H9 (cell line): ENCODE measurements at regions not wholly inside any gene's neighbourhood (a gene's known extent, or its start where the extent isn't known, plus 50 kb on each side); places are given as distances from the start of the nearest gene placed in this dataset.

Experiments
- DNase-seq: peaks from one replicate; pipeline ENCODE4 v3.0.0-alpha.2; 2017
- H2AFZ ChIP-seq: one replicate; pipeline ENCODE4 v1.6.1; 2013; ENCODE audit warnings: mild to moderate bottlenecking, low read length, control low read depth, moderate library complexity
- H2AK5ac ChIP-seq: 2 replicates; pipeline ENCODE4 v1.6.1; 2013; ENCODE audit warnings: low read length, control low read depth, mixed read lengths; ENCODE audit not compliant: insufficient read length
- H2BK120ac ChIP-seq: one replicate; pipeline ENCODE4 v1.6.1; 2013; ENCODE audit warnings: low read depth, mild to moderate bottlenecking, low read length, control low read depth, inconsistent platforms; ENCODE audit not compliant: poor library complexity, severe bottlenecking
- H2BK12ac ChIP-seq: 2 replicates; pipeline ENCODE4 v1.6.1; 2013; ENCODE audit warnings: low read length, control low read depth, mixed read lengths, low read depth; ENCODE audit not compliant: insufficient read length
- H2BK15ac ChIP-seq: 2 replicates; pipeline ENCODE4 v1.6.1; 2013; ENCODE audit warnings: low read depth, low read length, control low read depth
- H2BK20ac ChIP-seq: one replicate; pipeline ENCODE4 v1.6.1; 2013; ENCODE audit warnings: low read depth, mild to moderate bottlenecking, low read length, control low read depth, inconsistent platforms; ENCODE audit not compliant: poor library complexity, severe bottlenecking
- H2BK5ac ChIP-seq: 2 replicates; pipeline ENCODE4 v1.6.1; 2013; ENCODE audit warnings: low read length, control low read depth, mixed read lengths; ENCODE audit not compliant: insufficient read length
- H3K14ac ChIP-seq: 2 replicates; pipeline ENCODE4 v1.6.1; 2013; ENCODE audit warnings: low read length, control low read depth; ENCODE audit not compliant: insufficient read depth
- H3K18ac ChIP-seq: 2 replicates; pipeline ENCODE4 v1.6.1; 2013; ENCODE audit warnings: low read depth, mild to moderate bottlenecking, mixed read lengths, low read length, control low read depth; ENCODE audit not compliant: insufficient read length
- H3K23ac ChIP-seq: 2 replicates; pipeline ENCODE4 v1.6.1; 2013; ENCODE audit warnings: low read length, control low read depth, mixed read lengths, low read depth; ENCODE audit not compliant: insufficient read length
- H3K23me2 ChIP-seq: 2 replicates; pipeline ENCODE4 v1.6.1; 2013; ENCODE audit warnings: low read depth, mild to moderate bottlenecking, mixed read lengths, low read length, control low read depth; ENCODE audit not compliant: insufficient read length, poor library complexity, severe bottlenecking
- H3K27ac ChIP-seq: 2 replicates; pipeline ENCODE4 v1.5.1; 2013; ENCODE audit warnings: low read length, control low read depth, mixed read lengths, low read depth; ENCODE audit not compliant: insufficient read length
- H3K27me3 ChIP-seq: 2 replicates; pipeline ENCODE4 v1.6.1; 2013; ENCODE audit warnings: low read length, control low read depth, inconsistent platforms; ENCODE audit not compliant: insufficient read depth
- H3K4ac ChIP-seq: 2 replicates; pipeline ENCODE4 v1.6.1; 2013; ENCODE audit warnings: low read depth, mild to moderate bottlenecking, control low read depth, inconsistent platforms, low read length, moderate library complexity
- H3K4me1 ChIP-seq: 2 replicates; pipeline ENCODE4 v1.6.1; 2013; ENCODE audit warnings: low read length, control low read depth, inconsistent platforms; ENCODE audit not compliant: insufficient read depth
- H3K4me2 ChIP-seq: 2 replicates; pipeline ENCODE4 v1.6.1; 2013; ENCODE audit warnings: low read length, control low read depth, mixed read lengths; ENCODE audit not compliant: insufficient read length, insufficient read depth
- H3K56ac ChIP-seq: 2 replicates; pipeline ENCODE4 v1.6.1; 2013; ENCODE audit warnings: low read depth, mild to moderate bottlenecking, mixed read lengths, low read length, control low read depth; ENCODE audit not compliant: insufficient read length
- H3K79me1 ChIP-seq: 2 replicates; pipeline ENCODE4 v1.6.1; 2013; ENCODE audit warnings: low read depth, mild to moderate bottlenecking, moderate library complexity, low read length, control low read depth, inconsistent platforms; ENCODE audit not compliant: insufficient read depth, poor library complexity, severe bottlenecking
- H3K79me2 ChIP-seq: 2 replicates; pipeline ENCODE4 v1.6.1; 2013; ENCODE audit warnings: low read length, control low read depth, inconsistent platforms; ENCODE audit not compliant: insufficient read depth
- H3K9ac ChIP-seq: 2 replicates; pipeline ENCODE4 v1.6.1; 2013; ENCODE audit warnings: low read length, control low read depth, mixed read lengths; ENCODE audit not compliant: insufficient read length; ENCODE audit errors: extremely low read depth
- H3K9me3 ChIP-seq: one replicate; pipeline ENCODE4 v1.6.1; 2013; ENCODE audit warnings: low read depth, low read length, inconsistent platforms; ENCODE audit not compliant: control insufficient read depth
- H3T11ph ChIP-seq: one replicate; pipeline ENCODE4 v1.6.1; 2013; ENCODE audit warnings: mild to moderate bottlenecking, low read length, control low read depth, inconsistent platforms
- H4K20me1 ChIP-seq: one replicate; pipeline ENCODE4 v1.6.1; 2013; ENCODE audit not compliant: control insufficient read depth, insufficient read length, insufficient read depth
- H4K5ac ChIP-seq: 2 replicates; pipeline ENCODE4 v1.6.1; 2013; ENCODE audit warnings: low read depth, mild to moderate bottlenecking, mixed read lengths, low read length, control low read depth; ENCODE audit not compliant: insufficient read length
- H4K8ac ChIP-seq: replicated peaks from 2 replicates; pipeline ENCODE4 v1.6.1; 2013; ENCODE audit warnings: low read length, control low read depth, mixed read lengths, low read depth; ENCODE audit not compliant: insufficient read length
- H4K91ac ChIP-seq: 2 replicates; pipeline ENCODE4 v1.6.1; 2013; ENCODE audit warnings: low read depth, mild to moderate bottlenecking, moderate library complexity, mixed read lengths, low read length, control low read depth; ENCODE audit not compliant: insufficient read length
- H3K27ac Mint-ChIP-seq, 3 experiments: 2 replicates in 2 of 3; 3 replicates in 1 of 3; pipeline ENCODE4 v1.8.0; 2020 to 2021; ENCODE audit warnings: mixed read lengths in 3 of 3, mild to moderate bottlenecking in 1 of 3, moderate library complexity in 1 of 3
- H3K27me3 Mint-ChIP-seq: 2 replicates; pipeline ENCODE4 v1.8.0; 2021; ENCODE audit warnings: low read depth, mild to moderate bottlenecking, moderate library complexity, mixed read lengths
- H3K36me3 Mint-ChIP-seq, 3 experiments: 2 replicates in 2 of 3; 3 replicates in 1 of 3; pipeline ENCODE4 v1.8.0; 2020 to 2021; ENCODE audit warnings: low read depth in 3 of 3, mixed read lengths in 3 of 3; ENCODE audit not compliant: insufficient read depth in 1 of 3
- H3K4me1 Mint-ChIP-seq, 2 experiments: 2 replicates each; pipeline ENCODE4 v1.8.0; 2020; ENCODE audit warnings: mixed read lengths in 2 of 2
- H3K4me3 Mint-ChIP-seq, 2 experiments: 2 replicates in 1 of 2; 3 replicates in 1 of 2; pipeline ENCODE4 v1.8.0; 2020 to 2021; ENCODE audit warnings: mild to moderate bottlenecking in 2 of 2, mixed read lengths in 2 of 2, moderate library complexity in 1 of 2
- H3K9me3 Mint-ChIP-seq, 2 experiments: 2 replicates in 1 of 2; 3 replicates in 1 of 2; pipeline ENCODE4 v1.8.0; 2020; ENCODE audit warnings: mild to moderate bottlenecking in 2 of 2, mixed read lengths in 2 of 2, moderate library complexity in 1 of 2
- CTCF ChIP-seq: fragments of 200-600 bp; sonication (generic); conservative IDR thresholded peaks from 3 replicates; pipeline ENCODE4 v1.8.0; 2021; ENCODE audit warnings: antibody characterized with exemption, mild to moderate bottlenecking
- WGBS: extraction: QIAGEN DNeasy Blood & Tissue Kit; methylation state at CpG from one replicate; pipeline ENCODE4 v1.1.7; 2013; ENCODE audit warnings: missing lambda C conversion rate, low lambda C conversion rate, mixed read lengths; ENCODE audit not compliant: insufficient read length; ENCODE audit errors: extremely low coverage; 5-methylcytosine and 5-hydroxymethylcytosine counted together

DNA sequence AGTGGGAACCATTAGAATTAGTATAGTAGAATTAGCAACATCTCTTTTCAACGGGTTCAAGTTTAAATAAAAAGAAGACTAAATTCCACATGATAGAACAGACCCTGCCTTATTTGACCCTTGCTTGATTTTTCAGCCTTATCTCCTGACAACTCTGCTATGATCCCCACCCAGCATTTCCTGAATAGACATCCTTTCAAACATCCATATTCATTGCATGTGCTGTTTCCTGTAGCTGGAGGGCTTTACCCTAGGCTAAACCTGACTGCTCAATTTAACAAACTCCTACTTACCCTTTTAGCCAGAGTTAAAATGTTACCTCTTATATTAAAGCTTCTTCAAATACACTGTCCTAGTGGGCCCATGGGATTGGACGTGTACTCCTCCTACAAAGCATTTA, 594.8 kb upstream of the ARID1B start:
- DNase-seq: no peak
- no peak overlapping the region for H2AK5ac ChIP-seq
- no peak overlapping the region for H2BK120ac ChIP-seq
- no peaks in the 10 kb centered on the region for H3K79me1 ChIP-seq
- WGBS: no CpG with 5 or more reads among the region's 2 CpGs
- no peak for TF ChIP-seq CTCF
- no peak overlapping the region for H3K4ac ChIP-seq
- H3K9ac ChIP-seq: no peak overlapping the region
- H3T11ph ChIP-seq: no peak overlapping the region
- no peak overlapping the region for H3K56ac ChIP-seq
- no peaks in the 10 kb centered on the region for H3K27me3 ChIP-seq
- H3K27ac ChIP-seq: no peak overlapping the region
- H2AFZ ChIP-seq: no peak overlapping the region
- H3K23ac ChIP-seq: no peak overlapping the region
- H3K4me2 ChIP-seq: no peak overlapping the region
- H3K4me1 Mint-ChIP-seq: 0 out of 4 replicates have a peak, but pooled peaks cover 0 to 2% of the 10 kb centered on the region in 2 experiments
- no peak overlapping the region for H3K14ac ChIP-seq
- no peak overlapping the region for H2BK5ac ChIP-seq
- H4K5ac ChIP-seq: no peak overlapping the region
- H3K27me3 Mint-ChIP-seq: no peaks in the 10 kb centered on the region
- no peaks in the 10 kb centered on the region for H3K4me1 ChIP-seq
- no peak overlapping the region for H3K4me3 Mint-ChIP-seq
- no peak overlapping the region for H4K91ac ChIP-seq
- H3K36me3 Mint-ChIP-seq: peaks cover 0 to 4% (median 0%) of the 10 kb centered on the region in 3 experiments; a peak in 2 of 7 replicates
- no peaks in the 10 kb centered on the region for H3K23me2 ChIP-seq
- H2BK15ac ChIP-seq: no peak overlapping the region
- H3K79me2 ChIP-seq: no peaks in the 10 kb centered on the region
- H3K18ac ChIP-seq: no peak overlapping the region
- peaks cover 0 to 3% of the 10 kb centered on the region in 2 experiments; a peak in 2 of 5 replicates for H3K9me3 Mint-ChIP-seq
- no peak overlapping the region for H2BK20ac ChIP-seq
- no peaks in the 10 kb centered on the region for H4K20me1 ChIP-seq
- no peak overlapping the region for H3K27ac Mint-ChIP-seq
- H3K9me3 ChIP-seq: no peaks in the 10 kb centered on the region
- no peak overlapping the region for H2BK12ac ChIP-seq
- no peak overlapping the region for H4K8ac ChIP-seq
